Epidermal melanocyte (primary cell): ENCODE measurements at regions not wholly inside any gene's neighbourhood (a gene's known extent, or its start where the extent isn't known, plus 50 kb on each side); places are given as distances from the start of the nearest gene placed in this dataset.

ENCODE experiments used
- DNase-seq: peaks from one replicate; pipeline ENCODE4 v3.0.0; 2011; ENCODE audit warnings: low spot score; ENCODE audit not compliant: insufficient read length

DNA sequence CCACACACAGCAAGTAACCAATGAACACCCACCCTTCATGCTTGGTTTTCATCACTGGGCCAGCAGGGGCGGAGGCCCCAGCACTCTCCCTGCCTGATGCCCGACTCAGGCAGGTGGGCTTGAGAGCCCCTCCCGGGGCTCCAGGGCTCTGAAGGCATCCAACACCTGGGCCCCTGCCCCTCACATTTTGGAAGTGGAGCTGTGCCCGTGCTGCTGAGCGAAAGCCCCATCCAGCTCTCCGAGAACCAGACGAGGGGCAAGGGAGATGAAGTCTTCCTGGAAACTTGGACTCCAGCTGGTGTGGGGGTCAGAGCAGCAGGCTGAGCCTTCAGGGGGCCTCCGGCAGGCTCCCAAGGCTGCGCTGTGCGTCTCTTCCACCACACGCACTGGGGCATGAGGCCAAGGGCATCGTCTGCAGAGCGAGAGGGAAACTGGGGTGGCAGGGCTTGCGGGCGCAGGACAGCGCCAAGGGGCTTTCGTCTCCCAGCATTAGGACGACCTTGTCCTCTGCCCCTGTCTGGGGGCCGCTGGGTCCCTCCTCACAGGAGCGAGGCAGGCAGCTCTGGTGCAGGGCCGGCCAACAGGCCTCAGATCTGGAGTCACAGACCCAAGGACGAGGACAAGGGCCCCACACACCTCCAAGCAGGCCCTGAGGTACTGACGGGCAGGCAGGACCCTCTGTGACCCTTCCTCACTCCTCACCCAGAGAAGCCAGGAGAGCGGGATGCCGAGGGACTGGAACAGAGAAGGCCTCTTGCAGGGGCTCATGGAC is 108.3 kb upstream of the FAM20C start:
- no peak for DNase-seq

DNA sequence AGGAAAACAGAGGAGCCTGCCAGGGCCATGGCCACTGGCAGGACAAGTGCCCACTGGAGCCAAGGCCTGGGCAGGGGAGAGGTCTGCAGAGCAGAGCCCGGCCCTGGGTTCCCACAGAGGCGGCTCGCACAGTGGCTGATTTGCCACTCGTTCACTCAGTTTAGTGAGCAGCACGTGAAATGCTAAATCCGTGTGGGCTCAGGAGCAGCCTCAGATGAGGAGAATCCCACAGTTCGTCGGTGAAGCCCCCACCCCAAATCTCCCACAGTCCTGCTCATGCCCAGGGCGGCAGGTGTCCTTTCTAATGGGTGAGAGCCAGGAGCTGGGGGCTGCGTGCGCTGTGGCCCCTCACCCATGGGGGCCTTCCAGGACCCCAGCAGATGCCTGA is 107.7 kb upstream of the FAM20C start:
- no peak for DNase-seq

DNA sequence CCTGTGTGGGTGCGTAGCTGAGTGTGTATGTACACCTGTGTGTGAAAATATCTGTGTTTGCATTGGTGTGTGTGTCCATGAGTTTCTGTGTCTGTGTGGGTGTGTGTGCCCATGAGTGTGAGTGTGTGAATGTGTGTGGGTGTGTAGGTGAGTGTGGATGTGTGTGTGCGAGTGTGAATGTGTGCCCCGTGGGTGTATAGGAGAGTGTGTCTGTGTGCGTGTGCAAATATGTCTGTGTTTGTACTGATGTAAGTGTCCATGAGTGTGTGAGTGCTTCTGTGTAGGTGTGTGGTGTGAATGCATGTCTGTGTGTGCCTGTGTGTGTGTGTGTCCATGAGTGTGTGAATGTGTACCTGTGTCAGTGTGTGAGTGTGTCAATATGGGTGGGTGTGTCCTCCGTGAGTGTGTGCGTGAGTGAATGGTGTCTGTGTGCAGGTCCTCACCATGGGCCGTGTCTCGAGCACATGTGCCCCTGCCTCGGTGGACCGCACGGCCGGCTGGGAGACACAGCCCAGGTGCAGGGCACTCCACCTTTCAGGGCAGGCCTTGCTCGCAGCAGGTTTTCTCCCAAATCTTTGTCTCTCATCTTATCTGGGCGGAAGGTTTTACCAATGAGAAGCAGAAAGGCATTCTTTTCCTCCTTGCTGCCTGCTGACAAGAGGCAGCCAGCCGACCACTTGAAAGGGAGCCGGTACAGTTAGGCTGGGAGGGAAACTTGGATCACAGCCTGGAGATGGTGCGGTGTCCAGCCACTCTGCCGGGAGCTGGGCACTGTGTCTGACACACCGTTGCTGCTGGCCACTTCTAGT is 107.1 kb upstream of the FAM20C start:
- DNase-seq, result no peak

DNA sequence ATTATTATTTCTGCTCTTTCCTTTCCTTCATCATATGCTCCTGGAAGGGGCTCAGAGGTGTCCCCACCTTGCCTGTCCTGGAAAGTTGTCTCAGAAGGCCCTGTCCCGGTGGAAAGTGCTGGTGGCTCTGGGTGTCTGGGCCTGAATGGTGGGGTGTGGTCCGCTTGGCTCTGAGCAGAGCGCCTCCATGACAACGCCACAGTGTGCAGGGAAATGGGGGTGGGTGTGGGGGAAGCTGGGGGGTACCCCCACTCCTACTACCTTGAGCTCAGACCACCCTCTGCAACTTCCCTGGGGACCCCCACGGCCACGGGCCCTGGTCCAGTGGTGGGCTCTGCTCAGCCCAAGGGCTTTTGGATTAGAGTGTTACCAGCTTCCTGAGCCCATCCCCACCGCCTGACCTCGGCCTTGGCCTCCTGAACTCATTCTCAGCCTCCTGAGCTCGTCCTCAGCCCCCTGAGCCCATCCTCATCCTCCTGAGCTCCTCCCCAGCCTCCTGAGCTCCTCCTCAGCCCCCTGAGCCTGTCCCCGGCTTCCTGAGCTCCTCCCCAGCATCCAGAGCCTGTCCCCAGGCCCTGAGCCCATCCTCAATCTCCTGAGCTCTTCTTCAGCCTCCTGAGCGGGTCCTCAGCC is 106.4 kb upstream of the FAM20C start:
- DNase-seq, result no peak

DNA sequence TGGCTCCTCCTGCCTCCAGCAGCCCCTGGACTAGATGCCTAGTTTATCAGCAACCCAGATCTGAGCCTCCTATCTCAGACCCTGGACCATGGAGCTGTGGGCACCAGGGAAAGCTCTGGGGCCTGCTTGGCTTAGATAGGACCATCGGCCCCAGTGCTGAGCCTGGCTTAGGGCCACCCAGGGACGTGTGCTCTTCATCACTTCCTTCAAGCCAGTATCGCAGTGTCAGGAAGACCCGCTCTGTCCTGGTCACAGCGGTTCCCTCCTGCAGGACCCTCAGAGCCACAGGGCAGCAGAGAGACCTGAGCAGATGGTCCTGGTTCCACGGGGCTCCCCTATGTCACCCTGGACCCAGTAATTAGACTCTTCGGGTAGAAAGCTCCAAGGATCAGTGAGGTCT is 105.7 kb upstream of the FAM20C start:
- DNase-seq, result no peak

DNA sequence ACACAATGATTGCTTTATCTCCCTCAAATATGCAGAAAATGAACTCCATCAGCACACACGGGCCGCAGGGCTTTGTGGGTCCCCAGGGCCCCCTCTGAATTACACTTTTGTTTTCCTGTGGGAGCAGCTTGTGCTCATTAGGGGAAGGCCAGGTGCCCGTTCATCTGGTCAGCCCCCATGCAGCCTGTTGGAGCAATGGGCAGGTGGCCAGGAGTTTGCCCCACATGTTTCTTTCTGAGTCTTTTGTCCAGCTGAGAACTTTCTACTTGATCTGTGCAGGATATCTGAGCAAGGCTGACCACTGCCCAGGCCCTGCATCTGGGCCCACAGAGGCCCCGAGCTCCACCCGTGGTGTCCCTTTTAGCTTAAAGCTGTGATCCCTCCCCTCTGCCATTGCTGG is 105.3 kb upstream of the FAM20C start:
- DNase-seq, result no peak

DNA sequence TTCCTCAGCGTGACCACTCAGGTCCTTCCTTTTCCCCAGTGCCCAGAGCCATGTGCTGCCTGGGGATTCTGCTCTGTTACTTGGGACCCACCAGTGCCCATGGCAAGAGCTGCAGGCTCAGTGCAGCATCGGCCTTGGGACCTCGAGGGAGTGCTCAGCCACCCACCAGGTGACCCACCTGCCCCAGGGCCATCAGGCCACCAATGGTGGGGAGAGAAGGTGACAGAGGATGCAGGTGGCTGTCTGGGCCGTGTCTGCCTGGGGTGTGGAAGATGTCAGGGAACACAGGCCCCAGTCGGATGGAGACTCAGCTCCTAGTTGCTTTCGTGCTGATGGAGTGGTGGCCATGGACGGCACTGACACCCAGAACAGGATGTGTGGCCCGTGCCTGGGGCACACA is 104.7 kb upstream of the FAM20C start:
- no peak for DNase-seq

DNA sequence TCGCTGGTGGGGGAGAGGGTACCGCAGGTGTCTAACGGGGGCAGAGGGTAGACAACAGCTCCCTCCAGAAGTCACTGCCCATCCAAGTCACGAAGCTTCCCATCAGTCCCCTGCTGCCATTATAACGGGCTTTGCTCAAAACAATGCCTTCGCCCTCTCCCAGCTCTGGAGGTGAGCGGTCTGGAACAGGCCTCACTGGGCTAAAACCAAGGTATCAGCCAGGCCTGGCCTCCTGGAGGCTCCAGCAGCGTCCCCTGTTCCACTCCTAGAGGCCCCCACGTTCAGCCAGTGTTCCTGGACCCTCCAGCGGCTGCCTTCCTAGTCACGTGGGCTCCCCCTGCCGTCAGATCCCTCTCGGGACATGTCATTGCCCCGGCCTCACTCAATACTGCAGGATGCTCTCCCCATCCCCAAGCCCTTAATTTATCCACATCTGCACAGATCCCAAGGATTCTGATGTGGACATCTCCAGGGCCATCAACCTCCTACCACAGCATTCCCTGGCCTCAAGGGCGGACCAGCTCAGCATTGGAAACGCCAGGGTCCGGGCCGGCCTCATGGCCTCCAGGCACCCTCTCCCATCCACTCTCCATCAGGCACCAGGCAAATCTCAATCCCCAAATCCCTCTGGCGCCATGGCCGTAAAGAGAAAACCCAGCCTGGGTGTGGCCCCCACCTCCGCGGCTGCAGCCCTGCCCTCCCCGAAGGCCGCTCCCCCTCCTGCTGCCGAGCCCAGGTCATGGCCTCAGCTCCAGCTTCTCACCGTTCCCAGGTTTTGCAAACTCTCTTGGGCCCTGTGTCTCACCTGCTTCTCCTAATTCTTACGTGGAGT is 104.1 kb upstream of the FAM20C start:
- DNase-seq, result no peak

DNA sequence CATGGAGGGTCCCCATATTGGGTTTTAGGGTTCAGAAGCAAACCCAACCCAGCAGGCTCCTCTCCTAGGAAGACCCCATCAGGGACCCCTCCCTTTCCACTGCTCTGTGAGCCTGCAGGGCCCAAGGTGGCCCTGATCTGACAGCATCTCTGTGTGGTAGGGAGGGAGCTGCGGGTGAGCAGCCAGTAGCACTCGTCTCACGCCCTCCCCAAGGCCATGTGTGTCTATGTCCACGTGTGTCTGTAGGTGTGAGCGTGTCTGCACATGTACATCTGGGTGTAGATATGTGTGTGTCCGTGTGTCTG is 103.5 kb upstream of the FAM20C start:
- no peak for DNase-seq

DNA sequence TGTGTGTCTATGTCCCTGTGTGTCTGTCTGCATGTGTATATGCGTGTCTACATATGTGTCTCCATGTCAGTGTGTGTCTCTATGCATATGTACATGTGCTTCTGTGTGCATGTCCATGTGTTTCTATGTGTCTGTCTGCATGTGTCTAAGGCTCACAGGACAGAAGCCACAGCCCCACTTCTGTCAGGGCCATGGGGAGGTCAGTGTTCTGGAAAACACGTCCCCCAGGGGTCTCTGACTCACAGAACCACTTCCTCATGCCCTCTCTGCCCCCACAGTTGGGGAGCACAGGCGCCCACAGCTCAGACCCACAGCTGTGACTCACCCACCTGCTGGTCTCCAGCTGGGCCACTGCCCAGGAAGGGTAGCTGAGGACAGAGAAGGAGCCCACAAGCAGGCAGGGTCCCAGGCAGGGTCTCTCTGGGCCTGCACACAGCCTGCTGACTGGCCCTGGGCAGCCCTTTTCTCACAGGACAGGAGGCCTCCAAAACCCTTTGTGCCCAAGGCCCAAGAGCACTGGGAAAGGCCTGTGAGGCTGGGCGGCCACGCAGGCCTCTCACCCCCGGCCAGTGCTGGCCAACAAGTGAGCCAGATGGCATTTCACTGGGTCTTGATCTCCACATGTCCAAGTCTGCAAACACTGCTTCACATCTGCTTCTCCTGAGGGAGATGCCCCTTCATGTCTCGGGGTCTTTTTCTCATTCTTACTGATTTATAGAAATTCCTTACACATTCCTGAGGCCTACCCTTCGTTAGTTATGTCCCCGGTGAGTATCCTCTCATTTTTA is 102.9 kb upstream of the FAM20C start:
- peak; percentile 51 for DNase-seq

DNA sequence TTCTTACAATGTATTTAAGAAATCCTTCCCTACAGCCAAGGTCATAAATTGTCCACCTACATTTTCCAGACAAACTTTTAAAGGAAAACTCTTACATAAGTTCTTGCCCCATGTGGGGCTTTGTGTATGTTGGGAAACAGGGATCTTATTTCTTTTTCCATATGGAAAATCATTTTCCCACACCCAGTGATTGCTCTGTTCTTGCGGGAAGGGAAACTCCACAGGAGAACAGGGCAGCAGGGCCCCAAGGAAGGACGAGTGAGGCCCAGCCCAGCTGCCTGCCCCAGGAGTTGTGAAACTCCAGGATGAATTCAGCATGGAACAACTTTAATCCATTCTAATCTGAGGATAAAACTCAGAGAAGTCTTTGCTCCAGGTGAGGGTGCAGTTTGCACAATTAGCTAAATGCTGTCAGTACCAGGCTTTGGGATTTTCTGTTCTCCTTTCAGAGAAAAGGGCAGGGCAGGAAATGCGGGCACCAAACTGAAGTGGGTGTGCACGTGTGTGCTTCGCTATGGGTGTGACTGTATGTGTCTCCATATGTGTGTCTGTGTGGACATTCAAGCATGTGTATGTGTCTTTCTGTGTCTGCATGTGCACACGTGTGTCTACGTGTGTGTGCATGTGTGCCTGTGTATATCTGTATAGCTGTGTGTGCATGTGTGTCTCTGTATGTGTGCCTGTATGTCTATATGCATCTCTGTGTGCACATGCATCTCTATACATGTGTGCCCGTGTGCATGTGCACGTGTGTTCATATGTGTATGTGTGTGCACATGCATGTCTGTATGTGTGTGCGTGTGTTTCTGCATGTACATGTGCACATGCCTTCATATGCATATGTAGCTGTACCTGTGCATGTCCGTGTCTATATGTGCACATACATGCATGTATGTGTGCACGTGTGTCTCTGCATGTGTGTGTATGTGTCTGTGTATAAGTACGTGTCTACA is 102.0 kb upstream of the FAM20C start:
- peak; percentile 38 for DNase-seq

DNA sequence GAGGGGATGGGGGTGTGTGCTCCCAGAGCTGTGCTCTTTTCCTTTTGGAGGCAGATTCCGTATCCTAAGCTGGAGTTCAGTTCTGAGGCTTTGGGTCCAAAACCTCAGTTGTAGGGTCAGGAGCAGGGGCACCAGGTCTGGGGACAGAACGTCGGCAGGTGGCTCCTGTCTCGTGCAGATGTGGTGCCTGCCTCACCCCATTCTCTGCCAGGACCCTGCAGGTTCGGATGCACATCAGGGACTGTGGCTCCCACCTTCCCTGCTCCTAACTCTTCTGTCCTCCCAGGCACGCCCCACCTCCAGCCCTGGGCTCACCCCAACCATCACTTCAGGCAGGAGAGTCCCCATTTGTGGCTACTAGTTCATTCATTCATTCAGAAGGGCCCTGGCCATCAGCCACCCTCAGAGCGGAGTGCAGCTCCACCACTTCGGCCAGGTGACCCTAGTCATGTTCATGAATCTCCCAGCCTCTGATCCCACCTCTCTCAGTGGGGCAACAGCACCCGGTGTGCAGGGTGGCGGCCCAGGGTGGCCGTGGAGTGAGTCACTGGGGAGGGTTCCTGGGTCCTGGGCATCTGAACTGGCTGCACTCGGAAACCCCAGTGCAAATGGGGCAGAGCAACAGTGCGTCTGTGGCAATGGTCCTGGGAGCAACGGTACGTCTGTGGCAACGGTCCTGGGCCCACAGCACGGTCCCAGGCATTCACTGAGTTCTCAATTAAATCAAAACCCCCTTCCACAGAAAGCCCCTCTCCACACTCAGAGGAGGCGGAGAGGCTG is 100.8 kb upstream of the FAM20C start:
- DNase-seq, result no peak

DNA sequence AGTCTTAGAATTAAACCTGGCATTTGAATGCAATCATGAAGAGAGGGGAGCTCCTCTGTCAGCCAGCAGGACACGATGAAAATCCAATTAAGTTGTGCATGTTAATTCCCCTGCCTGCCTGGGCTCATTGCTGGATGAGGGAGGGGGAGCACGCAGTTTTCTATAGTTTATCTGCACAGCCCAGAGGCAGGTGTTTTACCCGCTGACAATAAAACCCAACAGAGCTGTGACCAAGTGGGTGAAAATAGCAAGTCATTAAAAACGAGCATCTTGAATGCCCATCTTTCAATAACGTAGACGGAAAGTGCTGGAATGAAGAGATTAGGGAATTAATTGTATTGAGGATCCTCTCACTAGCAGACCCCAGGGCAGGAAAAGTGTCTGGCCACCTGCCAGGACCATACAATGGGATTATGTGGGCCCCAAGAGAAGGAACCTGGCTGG is 100.1 kb upstream of the FAM20C start:
- no peak for DNase-seq

DNA sequence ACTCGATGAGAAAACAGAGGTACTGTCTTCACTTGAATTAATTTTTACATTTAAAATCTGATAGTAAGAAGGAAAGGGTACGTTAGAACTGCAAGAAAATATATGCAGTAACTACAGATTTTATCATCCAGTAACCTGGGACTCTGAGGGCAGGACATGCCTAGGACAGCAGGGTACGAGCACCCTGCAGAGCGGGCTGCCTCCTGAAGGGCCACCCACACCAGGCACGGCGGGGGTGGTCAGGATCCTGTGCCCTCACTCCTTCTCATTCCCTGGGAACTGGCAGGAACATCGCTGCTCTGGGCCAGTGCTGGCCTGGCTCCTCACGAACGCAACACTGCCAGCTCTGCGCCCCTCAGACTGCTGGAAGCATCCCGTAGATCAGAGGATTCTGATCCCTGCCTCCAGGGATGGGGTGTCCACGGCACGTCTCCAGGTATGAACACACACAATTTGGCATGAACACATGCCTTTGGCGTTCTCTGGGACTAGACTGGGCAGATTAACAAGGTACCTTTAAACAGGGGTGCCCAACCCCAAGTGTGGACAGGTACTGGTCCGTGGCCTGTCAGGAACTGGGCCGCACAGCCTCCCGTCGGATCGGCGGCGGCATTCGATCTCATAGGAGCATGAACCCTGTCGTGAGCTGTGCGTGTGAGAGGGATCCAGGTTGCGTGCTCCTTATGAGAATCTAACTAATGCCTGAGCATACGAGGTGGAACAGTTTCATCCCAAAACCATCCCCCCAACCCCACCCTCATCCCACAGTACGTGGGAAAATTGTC is 99.3 kb upstream of the FAM20C start:
- no peak for DNase-seq

DNA sequence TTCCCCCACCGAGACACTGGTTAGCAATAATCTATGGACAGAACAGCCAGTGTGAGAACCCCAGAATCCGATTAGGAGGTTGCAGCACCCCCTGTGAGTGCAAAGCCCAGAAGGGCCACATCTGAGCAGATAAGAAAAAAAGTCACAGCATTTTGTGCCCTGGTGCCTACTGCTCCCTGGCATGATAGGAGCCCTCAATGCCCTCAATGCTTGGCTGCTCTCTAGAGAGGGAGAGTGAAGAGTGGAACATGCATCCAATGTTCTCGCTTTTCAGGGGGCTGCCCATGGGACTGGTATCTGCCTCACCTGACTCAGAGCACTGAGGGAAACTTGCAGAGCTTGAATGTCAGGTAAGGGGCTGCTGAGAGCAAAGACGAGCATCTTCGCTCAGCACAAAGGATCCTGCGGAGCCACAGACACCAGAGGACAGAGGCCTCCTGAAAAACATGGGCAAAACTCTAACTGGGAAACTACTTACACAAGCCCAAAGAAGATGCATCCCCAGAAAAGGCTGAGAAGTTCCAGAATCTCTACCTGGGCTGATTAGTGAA is 98.0 kb upstream of the FAM20C start:
- DNase-seq, result no peak

DNA sequence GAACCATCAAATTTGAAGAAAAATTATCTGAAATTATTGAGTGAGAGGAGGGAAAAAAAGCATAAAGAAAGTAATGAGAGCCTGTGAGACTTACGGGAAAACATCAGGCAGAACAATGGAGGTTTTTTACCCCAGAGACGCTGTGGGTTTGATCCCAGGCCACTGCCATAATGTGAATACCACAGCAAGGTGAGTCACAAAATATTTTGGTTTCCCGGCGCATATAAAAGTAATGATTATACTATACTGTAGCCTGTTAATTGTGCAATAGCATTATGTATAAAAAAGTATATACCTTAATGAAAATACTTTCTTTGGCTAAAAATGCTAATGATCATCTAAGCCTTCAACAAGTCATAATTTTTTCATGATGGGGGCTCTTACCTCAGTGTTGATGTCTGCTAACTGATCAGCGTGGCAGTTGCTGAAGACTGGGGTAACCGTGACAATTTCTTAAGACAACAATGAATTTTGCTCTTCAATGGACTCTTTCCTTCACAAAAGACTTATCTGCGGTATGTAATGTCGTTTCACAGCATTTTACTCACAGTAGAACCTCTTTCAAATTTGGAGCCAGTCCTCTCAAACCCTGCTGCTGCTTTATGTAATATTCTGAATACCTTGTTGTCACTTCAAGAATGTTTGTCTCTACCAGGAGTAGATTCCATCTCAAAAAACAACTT is 97.0 kb upstream of the FAM20C start:
- DNase-seq, result no peak

DNA sequence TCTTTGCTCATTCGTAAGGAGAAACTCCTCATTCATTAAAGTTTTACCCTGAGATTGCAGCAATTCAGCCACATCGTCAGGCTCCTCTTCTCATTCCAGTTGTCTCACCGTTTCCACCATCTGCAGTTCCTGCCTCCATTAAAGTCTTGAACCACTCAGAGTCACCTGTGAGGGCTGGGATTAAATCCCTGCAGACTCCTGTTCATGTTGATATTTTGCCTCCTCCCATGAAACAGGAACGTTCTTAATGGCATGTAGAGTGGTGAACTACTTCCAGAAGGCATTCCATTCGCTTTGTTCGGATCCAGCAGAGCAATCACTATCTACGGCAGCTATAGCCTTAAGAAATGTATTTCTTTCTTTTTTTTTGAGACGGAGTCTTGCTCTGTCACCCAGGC is 96.5 kb upstream of the FAM20C start:
- no peak for DNase-seq
